Neural cell (in vitro differentiated cells): ENCODE measurements at regions not wholly inside any gene's neighbourhood (a gene's known extent, or its start where the extent isn't known, plus 50 kb on each side); places are given as distances from the start of the nearest gene placed in this dataset.
"Not testable (repeated sequence)": the region's sequence is repeated elsewhere in the genome, so short reads cannot be mapped to it uniquely, and the experiment has no call there.

Experiments used
- H2AFZ ChIP-seq: fragments of 200-600, 300-800 bp; sonication (generic), shearing (Covaris generic); 2 replicates; pipeline ENCODE4 v1.6.0; 2014; ENCODE audit warnings: low read depth, mild to moderate bottlenecking, antibody characterized with exemption, low read length, moderate library complexity
- H3F3A ChIP-seq: fragments of 200-600 bp; shearing (Covaris generic); 2 replicates; pipeline ENCODE4 v1.6.1; 2016; ENCODE audit warnings: mild to moderate bottlenecking, moderate library complexity, mixed read lengths, antibody characterized with exemption, low read length; ENCODE audit not compliant: insufficient read depth, poor library complexity, severe bottlenecking
- H3K27ac ChIP-seq: fragments of 200-600, 300-800 bp; sonication (generic), shearing (Covaris generic); 2 replicates; pipeline ENCODE4 v1.5.1; 2014; ENCODE audit warnings: mild to moderate bottlenecking, low read length, moderate library complexity
- H3K27me3 ChIP-seq: fragments of 300-800, 200-600 bp; sonication (generic), shearing (Covaris generic); 2 replicates; pipeline ENCODE4 v1.6.0; 2014; ENCODE audit warnings: mild to moderate bottlenecking, low read depth, low read length, moderate library complexity; ENCODE audit not compliant: insufficient read depth
- H3K36me3 ChIP-seq: fragments of 300-800, 200-600 bp; sonication (generic), shearing (Covaris generic); 2 replicates; pipeline ENCODE4 v1.5.1; 2014; ENCODE audit warnings: mild to moderate bottlenecking, antibody characterized with exemption, low read length, moderate library complexity; ENCODE audit not compliant: insufficient read depth
- H3K4me2 ChIP-seq: fragments of 300-800, 200-600 bp; sonication (generic), shearing (Covaris generic); 2 replicates; pipeline ENCODE4 v1.6.0; 2014; ENCODE audit warnings: mild to moderate bottlenecking, low read length
- H3K4me3 ChIP-seq: fragments of 300-800, 200-600 bp; sonication (generic), shearing (Covaris generic); 2 replicates; pipeline ENCODE4 v1.5.1; 2014; ENCODE audit warnings: mild to moderate bottlenecking, low read length, moderate library complexity
- H3K79me2 ChIP-seq: fragments of 200-600 bp; shearing (Covaris generic); replicated peaks from 2 replicates; pipeline ENCODE4 v1.6.0; 2014; ENCODE audit warnings: mild to moderate bottlenecking, low read length, moderate library complexity; ENCODE audit not compliant: insufficient read depth
- H3K9ac ChIP-seq: fragments of 300-800, 200-600 bp; sonication (generic), shearing (Covaris generic); 2 replicates; pipeline ENCODE4 v1.6.1; 2016; ENCODE audit warnings: mild to moderate bottlenecking, low read length, mixed read lengths
- H3K9me2 ChIP-seq: fragments of 200-600 bp; shearing (Covaris generic); 2 replicates; pipeline ENCODE4 v1.6.1; 2016; ENCODE audit warnings: mild to moderate bottlenecking, low read length, mixed read lengths; ENCODE audit not compliant: insufficient read depth
- H3K9me3 ChIP-seq: fragments of 200-600, 300-800 bp; sonication (generic), shearing (Covaris generic); 2 replicates; pipeline ENCODE4 v1.6.1; 2016; ENCODE audit warnings: mild to moderate bottlenecking, mixed run types, low read length, moderate library complexity, mixed read lengths
- H4K20me1 ChIP-seq: fragments of 200-600 bp; shearing (Covaris generic); 2 replicates; pipeline ENCODE4 v1.6.1; 2016; ENCODE audit warnings: mild to moderate bottlenecking, mixed run types; ENCODE audit not compliant: insufficient read depth
- EP300 ChIP-seq: fragments of 450-650 bp; conservative IDR thresholded peaks from 2 replicates; pipeline ENCODE4 v1.6.1; 2014; ENCODE audit warnings: antibody characterized with exemption, mild to moderate bottlenecking, moderate library complexity; ENCODE audit not compliant: poor library complexity, severe bottlenecking
- POLR2AphosphoS5 ChIP-seq: IDR thresholded peaks from 2 replicates; pipeline ENCODE4 v1.6.1; 2012
- RAD21 ChIP-seq: fragments of 450-650 bp; conservative IDR thresholded peaks from 2 replicates; pipeline ENCODE4 v1.6.1; 2014; ENCODE audit warnings: antibody characterized with exemption, mild to moderate bottlenecking, moderate library complexity
- SMC3 ChIP-seq: fragments of 450-650 bp; conservative IDR thresholded peaks from 2 replicates; pipeline ENCODE4 v1.6.1; 2014; ENCODE audit warnings: antibody characterized with exemption, mild to moderate bottlenecking, moderate library complexity; ENCODE audit not compliant: poor library complexity
- TAF1 ChIP-seq: IDR thresholded peaks from 2 replicates; pipeline ENCODE4 v1.6.1; 2012; ENCODE audit warnings: low read depth
- TF ChIP-seq, protein P1 (sequence below): fragments of 450-650 bp; IDR thresholded peaks from 2 replicates; pipeline ENCODE4 v1.5.1; 2014; ENCODE audit warnings: antibody characterized with exemption, mild to moderate bottlenecking, moderate library complexity; ENCODE audit not compliant: poor library complexity, severe bottlenecking

DNA sequence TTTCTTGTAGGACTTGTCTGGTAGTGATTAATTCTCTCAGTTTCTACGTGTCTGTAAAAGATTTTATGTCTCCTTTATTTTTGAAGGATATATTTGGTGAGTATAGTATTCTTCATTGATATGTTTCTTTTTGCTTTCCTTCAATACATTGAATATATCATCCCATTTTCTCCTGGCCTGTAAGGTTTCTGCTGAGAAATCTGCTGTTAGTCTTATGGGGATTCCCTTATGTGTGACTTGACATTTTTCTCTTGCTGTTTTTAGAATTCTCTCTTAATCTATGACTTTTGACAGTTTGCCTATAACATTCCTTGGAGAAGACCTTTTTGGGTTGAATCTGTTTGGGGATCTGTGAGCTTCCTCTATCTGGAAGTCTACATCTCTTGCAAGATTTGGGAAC, 281.0 kb upstream of the MEIS1 start:
- no peaks in the 10 kb centered on the region for H3F3A ChIP-seq
- no peak overlapping the region for H3K4me3 ChIP-seq
- no peaks in the 10 kb centered on the region for H3K79me2 ChIP-seq
- H3K9me3 ChIP-seq: peaks cover 13% of the 10 kb centered on the region
- no peak overlapping the region for H3K27ac ChIP-seq
- H3K9ac ChIP-seq: no peak overlapping the region
- no peaks in the 10 kb centered on the region for H3K27me3 ChIP-seq
- no peaks in the 10 kb centered on the region for H4K20me1 ChIP-seq
- TF ChIP-seq RAD21 (no peak), SMC3 (no peak), EP300 (no peak), POLR2AphosphoS5 (no peak)
- TF ChIP-seq, protein P1, sequence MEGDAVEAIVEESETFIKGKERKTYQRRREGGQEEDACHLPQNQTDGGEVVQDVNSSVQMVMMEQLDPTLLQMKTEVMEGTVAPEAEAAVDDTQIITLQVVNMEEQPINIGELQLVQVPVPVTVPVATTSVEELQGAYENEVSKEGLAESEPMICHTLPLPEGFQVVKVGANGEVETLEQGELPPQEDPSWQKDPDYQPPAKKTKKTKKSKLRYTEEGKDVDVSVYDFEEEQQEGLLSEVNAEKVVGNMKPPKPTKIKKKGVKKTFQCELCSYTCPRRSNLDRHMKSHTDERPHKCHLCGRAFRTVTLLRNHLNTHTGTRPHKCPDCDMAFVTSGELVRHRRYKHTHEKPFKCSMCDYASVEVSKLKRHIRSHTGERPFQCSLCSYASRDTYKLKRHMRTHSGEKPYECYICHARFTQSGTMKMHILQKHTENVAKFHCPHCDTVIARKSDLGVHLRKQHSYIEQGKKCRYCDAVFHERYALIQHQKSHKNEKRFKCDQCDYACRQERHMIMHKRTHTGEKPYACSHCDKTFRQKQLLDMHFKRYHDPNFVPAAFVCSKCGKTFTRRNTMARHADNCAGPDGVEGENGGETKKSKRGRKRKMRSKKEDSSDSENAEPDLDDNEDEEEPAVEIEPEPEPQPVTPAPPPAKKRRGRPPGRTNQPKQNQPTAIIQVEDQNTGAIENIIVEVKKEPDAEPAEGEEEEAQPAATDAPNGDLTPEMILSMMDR: no peak
- no peak overlapping the region for H3K4me2 ChIP-seq
- H3K36me3 ChIP-seq: no peaks in the 10 kb centered on the region
- H3K9me2 ChIP-seq: no peaks in the 10 kb centered on the region
- H2AFZ ChIP-seq: no peak overlapping the region

DNA sequence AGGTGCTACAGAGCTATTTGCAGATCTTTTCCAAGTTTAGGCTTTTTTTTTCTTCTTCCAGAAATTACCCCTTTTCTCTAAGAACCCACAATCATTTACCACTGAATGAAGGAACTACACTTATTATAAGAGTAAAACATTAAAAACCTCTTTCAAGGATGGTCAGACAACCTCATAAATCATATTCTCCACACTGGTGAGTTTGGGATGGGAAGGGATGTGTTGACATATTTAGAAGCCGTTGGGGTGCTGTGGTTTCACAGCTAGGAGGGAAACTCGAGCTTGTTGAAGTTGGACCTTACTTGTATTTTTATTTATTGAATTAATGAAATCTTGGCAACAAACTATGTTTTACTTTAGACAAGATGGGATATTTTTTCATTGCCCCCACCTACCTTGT, 289.4 kb upstream of the MEIS1 start:
- no peak for TF ChIP-seq POLR2AphosphoS5
- TF ChIP-seq SMC3: no peak
- TF ChIP-seq EP300: no peak
- no peak for TF ChIP-seq TAF1
- TF ChIP-seq, protein P1: no peak
- Histone ChIP-seq H3K36me3 (no peaks in the 10 kb centered on the region), H3K79me2 (no peaks in the 10 kb centered on the region), H3F3A (no peaks in the 10 kb centered on the region), H2AFZ (no peak overlapping the region), H4K20me1 (no peaks in the 10 kb centered on the region), H3K9me3 (peaks cover 6% of the 10 kb centered on the region), H3K4me2 (no peak overlapping the region), H3K27me3 (no peaks in the 10 kb centered on the region), H3K4me3 (no peak overlapping the region), H3K27ac (no peak overlapping the region), H3K9ac (no peak overlapping the region), H3K9me2 (no peaks in the 10 kb centered on the region)

DNA sequence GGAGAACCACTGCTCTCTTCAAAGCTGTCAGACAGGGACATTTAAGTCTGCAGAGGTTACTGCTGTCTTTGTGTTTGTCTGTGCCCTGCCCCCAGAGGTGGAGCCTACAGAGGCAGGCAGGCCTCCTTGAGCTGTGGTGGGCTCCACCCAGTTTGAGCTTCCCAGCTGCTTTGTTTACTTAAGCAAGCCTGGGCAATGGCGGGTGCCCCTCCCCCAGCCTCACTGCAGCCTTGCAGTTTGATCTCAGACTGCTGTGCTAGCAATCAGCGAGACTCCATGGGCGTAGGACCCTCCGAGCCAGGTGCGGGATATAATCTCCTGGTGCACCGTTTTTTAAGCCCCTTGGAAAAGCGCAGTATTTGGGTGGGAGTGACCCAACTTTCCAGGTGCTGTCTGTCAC, 290.6 kb upstream of the MEIS1 start:
- H2AFZ ChIP-seq, H3K27ac ChIP-seq, H3K4me2 ChIP-seq, H3K9me2 ChIP-seq, H3F3A ChIP-seq, H4K20me1 ChIP-seq, H3K79me2 ChIP-seq, H3K36me3 ChIP-seq, H3K9me3 ChIP-seq, H3K27me3 ChIP-seq, H3K9ac ChIP-seq, H3K4me3 ChIP-seq: not testable (repeated sequence)
